CD4-positive, alpha-beta T cell treated with Interferon gamma for 1 hour (primary cell): ENCODE measurements at regions not wholly inside any gene's neighbourhood (a gene's known extent, or its start where the extent isn't known, plus 50 kb on each side); places are given as distances from the start of the nearest gene placed in this dataset.
A peak's percentile ranks its signal among the peaks of the same experiment; 100 is the strongest.

Experiments used
- DNase-seq: peaks from one replicate; pipeline ENCODE4 v3.0.0-alpha.2; 2020

- no peak for DNase-seq
These were observed 62.8 kb upstream of the DTNA start for GRCh38 chr18:34647251-34647650.

- DNase-seq, result no peak
These were observed 61.7 kb upstream of the DTNA start for GRCh38 chr18:34648269-34648985.

- DNase-seq, result no peak
These were observed 61.0 kb upstream of the DTNA start for GRCh38 chr18:34649080-34649479.

GRCh38 chr18:34650121-34650545 is 60.0 kb upstream of the DTNA start:
- DNase-seq, result no peak

- DNase-seq, result no peak
These were observed 58.3 kb upstream of the DTNA start for GRCh38 chr18:34651586-34652369.

- DNase-seq, result no peak
These were observed 55.0 kb upstream of the DTNA start for GRCh38 chr18:34655131-34655530.

- no peak for DNase-seq
These were observed 52.1 kb upstream of the DTNA start for GRCh38 chr18:34657860-34658500.

GRCh38 chr18:34659579-34660517 is 50.2 kb upstream of the DTNA start:
- DNase-seq, result peak; percentile 2
